Esophagus muscularis mucosa (tissue), 4 donors: ENCODE measurements at regions not wholly inside any gene's neighbourhood (a gene's known extent, or its start where the extent isn't known, plus 50 kb on each side); places are given as distances from the start of the nearest gene placed in this dataset.

ENCODE experiments used
- EP300 ChIP-seq: sonication (generic); formaldehyde crosslinking; IDR thresholded peaks from one replicate; pipeline ENCODE4 v1.6.1; 2017; ENCODE audit warnings: antibody characterized with exemption
- POLR2A ChIP-seq: fragments of 450-650 bp; IDR thresholded peaks from one replicate; pipeline ENCODE4 v1.6.1; 2017; ENCODE audit warnings: antibody characterized with exemption, moderate library complexity, mild to moderate bottlenecking, low read depth
- POLR2AphosphoS5 ChIP-seq, 2 donors: sonication (generic); formaldehyde crosslinking; IDR thresholded peaks; one replicate each; pipeline ENCODE4 v1.6.1; 2017; ENCODE audit warnings: antibody characterized with exemption in 2 of 2
- TF ChIP-seq, protein P1 (sequence below), 3 experiments: fragments of 200-600 bp in 2 of 3; fragments of 450-650 bp in 1 of 3; sonication (generic) in 2 of 3; IDR thresholded peaks; one replicate each; pipeline ENCODE4 v1.5.1; 2017 to 2019; ENCODE audit warnings: antibody characterized with exemption in 3 of 3, mild to moderate bottlenecking in 2 of 3, moderate library complexity in 1 of 3

DNA sequence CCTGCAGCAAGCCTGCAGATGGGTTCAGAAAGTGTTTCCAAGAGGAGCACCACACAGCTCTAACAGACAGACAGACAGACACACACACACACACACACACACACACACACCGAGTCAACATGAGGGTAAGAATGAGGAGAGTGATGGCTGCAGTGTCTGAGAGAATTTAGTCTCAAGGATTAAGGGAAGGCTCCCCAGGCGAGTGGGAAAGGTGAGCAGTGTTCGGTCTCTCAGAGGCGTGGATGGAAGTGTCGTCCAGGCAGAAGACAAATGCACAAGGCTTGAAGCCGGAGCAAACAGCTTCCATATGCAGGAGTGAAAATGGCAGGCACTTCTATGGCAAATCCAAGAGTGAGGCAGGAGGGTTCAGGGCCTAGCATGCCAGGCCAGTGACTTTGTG, 770.1 kb downstream of the KCNJ18 start:
- TF ChIP-seq, protein P1, sequence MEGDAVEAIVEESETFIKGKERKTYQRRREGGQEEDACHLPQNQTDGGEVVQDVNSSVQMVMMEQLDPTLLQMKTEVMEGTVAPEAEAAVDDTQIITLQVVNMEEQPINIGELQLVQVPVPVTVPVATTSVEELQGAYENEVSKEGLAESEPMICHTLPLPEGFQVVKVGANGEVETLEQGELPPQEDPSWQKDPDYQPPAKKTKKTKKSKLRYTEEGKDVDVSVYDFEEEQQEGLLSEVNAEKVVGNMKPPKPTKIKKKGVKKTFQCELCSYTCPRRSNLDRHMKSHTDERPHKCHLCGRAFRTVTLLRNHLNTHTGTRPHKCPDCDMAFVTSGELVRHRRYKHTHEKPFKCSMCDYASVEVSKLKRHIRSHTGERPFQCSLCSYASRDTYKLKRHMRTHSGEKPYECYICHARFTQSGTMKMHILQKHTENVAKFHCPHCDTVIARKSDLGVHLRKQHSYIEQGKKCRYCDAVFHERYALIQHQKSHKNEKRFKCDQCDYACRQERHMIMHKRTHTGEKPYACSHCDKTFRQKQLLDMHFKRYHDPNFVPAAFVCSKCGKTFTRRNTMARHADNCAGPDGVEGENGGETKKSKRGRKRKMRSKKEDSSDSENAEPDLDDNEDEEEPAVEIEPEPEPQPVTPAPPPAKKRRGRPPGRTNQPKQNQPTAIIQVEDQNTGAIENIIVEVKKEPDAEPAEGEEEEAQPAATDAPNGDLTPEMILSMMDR (IDR thresholded peaks at IDR 0.05), result no peak
- TF ChIP-seq POLR2A, result no peak
- no peak for TF ChIP-seq EP300
- TF ChIP-seq POLR2AphosphoS5 (IDR thresholded peaks at IDR 0.05), result no peak
